Peyer's patch (tissue), 4 donors: ENCODE measurements at regions not wholly inside any gene's neighbourhood (a gene's known extent, or its start where the extent isn't known, plus 50 kb on each side); places are given as distances from the start of the nearest gene placed in this dataset.

Experiments used
- DNase-seq, 3 donors: peaks; one replicate each; pipeline ENCODE4 v3.0.0-alpha.2; 2017 to 2019
- H3K27ac ChIP-seq, 4 donors: fragments of 200-600 bp; sonication (generic); one replicate each; pipeline ENCODE4 v1.5.1; 2016 to 2019
- H3K27me3 ChIP-seq, 2 donors: fragments of 200-600 bp; sonication (generic); one replicate each; pipeline ENCODE4 v1.5.1; 2019
- H3K36me3 ChIP-seq, 3 donors: fragments of 200-600 bp; sonication (generic); one replicate each; pipeline ENCODE4 v1.5.1; 2016 to 2019
- H3K4me1 ChIP-seq, 4 donors: fragments of 200-600 bp; sonication (generic); one replicate each; pipeline ENCODE4 v1.5.1; 2016 to 2019
- H3K4me3 ChIP-seq, 4 donors: fragments of 200-600 bp; sonication (generic); 1 replicate in 3 of 4; 2 replicates in 1 of 4; pipeline ENCODE4 v1.5.1; 2016 to 2019; ENCODE audit warnings: mild to moderate bottlenecking in 1 of 4
- H3K9me3 ChIP-seq, 4 donors: fragments of 200-600 bp; sonication (generic); one replicate each; pipeline ENCODE4 v1.5.1; 2016 to 2019; ENCODE audit warnings: mild to moderate bottlenecking in 1 of 4
- POLR2A ChIP-seq, 2 donors: fragments of 450-650 bp; IDR thresholded peaks; one replicate each; pipeline ENCODE4 v1.5.1; 2017; ENCODE audit warnings: antibody characterized with exemption in 2 of 2, mild to moderate bottlenecking in 2 of 2, moderate library complexity in 2 of 2
- TF ChIP-seq, protein P1 (sequence below), 6 experiments: fragments of 450-650 bp in 4 of 6; fragments of 200-600 bp in 2 of 6; sonication (generic) in 1 of 6; IDR thresholded peaks; one replicate each; pipeline ENCODE4 v1.5.1; 2017 to 2019; ENCODE audit warnings: antibody characterized with exemption in 6 of 6, mild to moderate bottlenecking in 3 of 6, moderate library complexity in 1 of 6

DNA sequence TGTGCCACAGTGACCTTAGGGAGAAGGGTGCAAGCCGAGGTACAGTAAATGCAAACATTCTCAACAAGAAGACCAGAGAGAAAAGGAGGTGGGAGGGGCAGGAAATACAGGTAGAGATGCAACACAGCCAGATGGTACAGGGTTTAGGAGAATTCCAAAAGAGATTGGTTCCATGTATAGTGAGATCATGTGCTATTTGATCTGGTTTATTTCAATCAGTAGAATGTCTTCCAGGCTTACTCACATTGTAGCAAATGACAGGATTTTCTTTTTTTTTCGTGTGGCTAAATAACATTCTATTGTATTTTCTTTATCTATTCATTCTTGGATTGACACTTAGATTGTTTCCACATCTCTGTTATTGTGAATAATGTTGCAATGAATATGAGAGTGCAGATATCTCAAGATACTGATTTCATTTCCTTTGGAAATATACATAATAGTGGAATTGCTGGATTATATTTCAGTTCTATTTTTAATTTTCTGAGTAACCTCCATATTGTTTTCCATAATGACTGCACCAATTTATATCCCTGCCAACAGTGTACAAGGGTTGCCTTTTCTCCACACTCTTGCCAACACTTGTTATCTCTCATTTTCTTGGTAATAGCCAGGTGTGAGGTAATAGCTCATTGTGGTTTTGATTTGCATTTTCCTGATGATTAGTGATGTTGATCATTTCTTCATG, 107.8 kb upstream of the GAS1 start:
- no peak for TF ChIP-seq POLR2A (IDR thresholded peaks at IDR 0.05)
- TF ChIP-seq, protein P1, sequence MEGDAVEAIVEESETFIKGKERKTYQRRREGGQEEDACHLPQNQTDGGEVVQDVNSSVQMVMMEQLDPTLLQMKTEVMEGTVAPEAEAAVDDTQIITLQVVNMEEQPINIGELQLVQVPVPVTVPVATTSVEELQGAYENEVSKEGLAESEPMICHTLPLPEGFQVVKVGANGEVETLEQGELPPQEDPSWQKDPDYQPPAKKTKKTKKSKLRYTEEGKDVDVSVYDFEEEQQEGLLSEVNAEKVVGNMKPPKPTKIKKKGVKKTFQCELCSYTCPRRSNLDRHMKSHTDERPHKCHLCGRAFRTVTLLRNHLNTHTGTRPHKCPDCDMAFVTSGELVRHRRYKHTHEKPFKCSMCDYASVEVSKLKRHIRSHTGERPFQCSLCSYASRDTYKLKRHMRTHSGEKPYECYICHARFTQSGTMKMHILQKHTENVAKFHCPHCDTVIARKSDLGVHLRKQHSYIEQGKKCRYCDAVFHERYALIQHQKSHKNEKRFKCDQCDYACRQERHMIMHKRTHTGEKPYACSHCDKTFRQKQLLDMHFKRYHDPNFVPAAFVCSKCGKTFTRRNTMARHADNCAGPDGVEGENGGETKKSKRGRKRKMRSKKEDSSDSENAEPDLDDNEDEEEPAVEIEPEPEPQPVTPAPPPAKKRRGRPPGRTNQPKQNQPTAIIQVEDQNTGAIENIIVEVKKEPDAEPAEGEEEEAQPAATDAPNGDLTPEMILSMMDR (IDR thresholded peaks at IDR 0.05) = no peak
- Histone ChIP-seq H3K27ac (no peak overlapping the region), H3K4me1 (no peaks in the 10 kb centered on the region), H3K4me3 (no peak overlapping the region), H3K36me3 (no peaks in the 10 kb centered on the region), H3K9me3 (no peaks in the 10 kb centered on the region), H3K27me3 (no peaks in the 10 kb centered on the region)
- no peak for DNase-seq

DNA sequence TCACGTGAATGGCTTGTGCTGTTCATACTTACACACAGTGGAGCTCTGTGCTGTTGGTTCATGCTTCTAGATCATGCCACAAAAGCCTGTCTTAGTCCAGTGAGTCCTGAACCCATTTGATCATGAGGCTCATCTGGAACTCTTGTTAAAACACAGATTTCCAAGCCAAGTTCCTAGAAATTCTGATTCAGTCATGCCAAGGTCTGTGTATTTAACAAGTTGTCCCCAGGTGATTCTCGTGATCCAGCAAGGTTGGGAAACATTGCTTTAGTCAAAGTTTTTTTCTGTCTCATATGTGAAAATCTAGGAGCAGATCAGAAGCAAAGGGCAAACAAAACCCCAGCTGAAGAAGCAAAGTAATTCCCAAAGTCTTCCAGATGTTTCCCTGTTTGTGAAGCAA, 112.5 kb upstream of the GAS1 start:
- H3K27me3 ChIP-seq = no peaks in the 10 kb centered on the region
- H3K4me1 ChIP-seq = no peaks in the 10 kb centered on the region
- TF ChIP-seq, protein P1 (IDR thresholded peaks at IDR 0.05) = no peak
- TF ChIP-seq POLR2A (IDR thresholded peaks at IDR 0.05) = no peak
- H3K27ac ChIP-seq = no peak overlapping the region
- no peak overlapping the region for H3K4me3 ChIP-seq
- H3K36me3 ChIP-seq = no peaks in the 10 kb centered on the region
- H3K9me3 ChIP-seq = no peaks in the 10 kb centered on the region
- no peak for DNase-seq

DNA sequence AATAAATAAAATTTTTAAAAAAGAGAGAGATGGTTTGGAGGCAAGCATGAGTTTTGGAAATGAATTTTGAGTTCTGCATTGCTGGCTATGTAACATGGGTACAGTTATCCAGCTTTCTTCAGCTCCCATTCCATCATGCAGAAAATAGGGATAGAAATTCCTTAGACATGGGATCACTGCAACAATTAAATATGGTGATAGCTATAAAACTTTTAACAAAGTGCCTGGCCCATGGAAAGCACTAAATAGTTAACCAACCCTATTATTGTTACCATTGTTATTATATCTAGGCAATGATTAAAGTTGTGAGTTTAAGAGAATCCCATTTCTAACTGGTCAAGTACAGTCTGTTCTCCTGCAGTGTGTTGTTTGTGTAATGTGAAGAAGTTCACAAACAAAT, 115.4 kb upstream of the GAS1 start:
- Histone ChIP-seq H3K27ac (no peak overlapping the region), H3K9me3 (no peaks in the 10 kb centered on the region)

DNA sequence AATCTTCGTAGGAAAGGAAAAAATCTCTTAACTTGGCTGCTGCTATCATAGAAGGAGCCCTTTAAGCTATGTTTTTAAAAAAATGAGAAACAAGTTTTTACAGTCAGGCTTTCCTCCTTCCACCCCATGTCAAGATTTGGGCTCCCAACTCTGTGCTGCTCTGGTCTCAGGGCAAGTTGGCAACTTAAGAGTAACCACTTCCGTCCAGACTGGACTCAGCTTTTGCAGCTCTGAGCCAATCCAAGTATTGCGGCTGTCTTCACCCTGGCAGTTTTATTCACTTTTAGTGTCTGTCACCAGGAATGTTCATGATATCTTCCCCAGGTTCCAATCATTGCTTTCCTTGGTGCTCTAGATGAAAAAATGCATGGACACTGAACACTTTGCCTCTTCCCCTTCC, 115.9 kb upstream of the GAS1 start:
- DNase-seq = no peak
- no peaks in the 10 kb centered on the region for H3K9me3 ChIP-seq
- no peak overlapping the region for H3K27ac ChIP-seq

More for the DNA sequence above, 115.4 kb upstream of the GAS1 start:
- DNase-seq = no peak
- Histone ChIP-seq H3K4me3 (no peak overlapping the region), H3K36me3 (no peaks in the 10 kb centered on the region), H3K4me1 (no peaks in the 10 kb centered on the region), H3K27me3 (no peaks in the 10 kb centered on the region)
- TF ChIP-seq POLR2A (IDR thresholded peaks at IDR 0.05) = no peak
- TF ChIP-seq, protein P1 (IDR thresholded peaks at IDR 0.05) = no peak

DNA sequence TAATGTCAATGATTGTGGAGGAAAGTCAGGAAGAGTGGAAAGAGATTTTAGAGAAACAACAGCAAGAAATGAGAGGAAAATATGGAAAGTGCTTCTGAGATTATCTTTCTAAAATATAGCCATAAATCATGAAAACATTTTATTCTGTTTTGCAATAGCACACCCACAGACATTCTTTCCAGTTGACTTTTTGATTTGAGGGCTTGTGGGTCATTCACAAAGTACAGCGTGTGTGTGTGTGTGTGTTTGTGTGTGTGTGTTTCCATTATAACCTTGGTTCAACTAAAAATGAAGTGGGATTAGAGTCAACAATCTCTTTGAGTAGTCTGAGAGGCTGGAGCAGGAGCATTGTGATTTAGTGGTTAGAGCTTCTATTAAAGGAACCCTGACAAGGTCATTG, 116.6 kb upstream of the GAS1 start:
- no peaks in the 10 kb centered on the region for H3K27me3 ChIP-seq
- no peak overlapping the region for H3K27ac ChIP-seq
- no peaks in the 10 kb centered on the region for H3K36me3 ChIP-seq
- H3K9me3 ChIP-seq = no peaks in the 10 kb centered on the region
- no peak for DNase-seq
- H3K4me1 ChIP-seq = no peaks in the 10 kb centered on the region
- no peak overlapping the region for H3K4me3 ChIP-seq
- TF ChIP-seq, protein P1 (IDR thresholded peaks at IDR 0.05) = no peak

More for the DNA sequence above, 115.9 kb upstream of the GAS1 start:
- Histone ChIP-seq H3K27me3 (no peaks in the 10 kb centered on the region), H3K4me3 (no peak overlapping the region), H3K36me3 (no peaks in the 10 kb centered on the region), H3K4me1 (no peaks in the 10 kb centered on the region)
- TF ChIP-seq, protein P1 (IDR thresholded peaks at IDR 0.05) = no peak
- TF ChIP-seq POLR2A (IDR thresholded peaks at IDR 0.05) = no peak

DNA sequence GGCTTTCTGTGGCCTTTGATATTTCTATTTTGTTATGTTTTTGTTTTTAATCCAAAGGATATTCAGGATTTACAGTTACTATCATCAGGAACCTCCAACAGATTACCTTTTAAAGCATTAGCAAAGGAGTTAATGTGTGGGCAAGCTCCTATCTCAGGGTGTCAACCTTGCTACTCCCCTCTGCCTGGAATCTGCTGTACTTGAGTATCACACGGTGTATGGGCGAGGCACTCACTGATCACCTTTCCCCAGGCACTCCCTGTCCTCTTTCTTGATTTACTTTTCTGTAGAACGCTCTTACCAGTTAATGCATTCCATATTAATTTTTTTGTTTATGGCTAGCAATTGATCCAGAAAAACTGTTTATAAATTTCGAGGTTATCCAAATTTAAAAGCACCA, 117.0 kb upstream of the GAS1 start:
- H3K27ac ChIP-seq = no peak overlapping the region
- H3K4me3 ChIP-seq = no peak overlapping the region
- H3K9me3 ChIP-seq = no peaks in the 10 kb centered on the region
- H3K36me3 ChIP-seq = no peaks in the 10 kb centered on the region
- H3K27me3 ChIP-seq = no peaks in the 10 kb centered on the region
- DNase-seq = no peak
- H3K4me1 ChIP-seq = no peaks in the 10 kb centered on the region
- TF ChIP-seq, protein P1 (IDR thresholded peaks at IDR 0.05) = no peak
- no peak for TF ChIP-seq POLR2A (IDR thresholded peaks at IDR 0.05)
